Peyer's patch (tissue), 4 donors: ENCODE measurements at regions not wholly inside any gene's neighbourhood (a gene's known extent, or its start where the extent isn't known, plus 50 kb on each side); places are given as distances from the start of the nearest gene placed in this dataset.
A peak's percentile ranks its signal among the peaks of the same experiment; 100 is the strongest.

Experiments used
- DNase-seq, 3 donors: peaks; one replicate each; pipeline ENCODE4 v3.0.0-alpha.2; 2017 to 2019
- H3K27ac ChIP-seq, 4 donors: fragments of 200-600 bp; sonication (generic); one replicate each; pipeline ENCODE4 v1.5.1; 2016 to 2019
- H3K27me3 ChIP-seq, 2 donors: fragments of 200-600 bp; sonication (generic); one replicate each; pipeline ENCODE4 v1.5.1; 2019
- H3K36me3 ChIP-seq, 3 donors: fragments of 200-600 bp; sonication (generic); one replicate each; pipeline ENCODE4 v1.5.1; 2016 to 2019
- H3K4me1 ChIP-seq, 4 donors: fragments of 200-600 bp; sonication (generic); one replicate each; pipeline ENCODE4 v1.5.1; 2016 to 2019
- H3K4me3 ChIP-seq, 4 donors: fragments of 200-600 bp; sonication (generic); 1 replicate in 3 of 4; 2 replicates in 1 of 4; pipeline ENCODE4 v1.5.1; 2016 to 2019; ENCODE audit warnings: mild to moderate bottlenecking in 1 of 4
- H3K9me3 ChIP-seq, 4 donors: fragments of 200-600 bp; sonication (generic); one replicate each; pipeline ENCODE4 v1.5.1; 2016 to 2019; ENCODE audit warnings: mild to moderate bottlenecking in 1 of 4
- CTCF ChIP-seq, 6 experiments: fragments of 450-650 bp in 4 of 6; fragments of 200-600 bp in 2 of 6; sonication (generic) in 1 of 6; IDR thresholded peaks; one replicate each; pipeline ENCODE4 v1.5.1; 2017 to 2019; ENCODE audit warnings: antibody characterized with exemption in 6 of 6, mild to moderate bottlenecking in 3 of 6, moderate library complexity in 1 of 6
- POLR2A ChIP-seq, 2 donors: fragments of 450-650 bp; IDR thresholded peaks; one replicate each; pipeline ENCODE4 v1.5.1; 2017; ENCODE audit warnings: antibody characterized with exemption in 2 of 2, mild to moderate bottlenecking in 2 of 2, moderate library complexity in 2 of 2

GRCh38 chr21:25326181-25326580, 281.1 kb downstream of the MRPL39 start:
- H3K36me3 ChIP-seq, result no peaks in the 10 kb centered on the region
- TF ChIP-seq CTCF (IDR thresholded peaks at IDR 0.05) (no peak), POLR2A (IDR thresholded peaks at IDR 0.05) (no peak)
- H3K4me1 ChIP-seq, result no peaks in the 10 kb centered on the region
- H3K4me3 ChIP-seq, result no peak overlapping the region
- no peaks in the 10 kb centered on the region for H3K9me3 ChIP-seq
- no peak for DNase-seq
- H3K27ac ChIP-seq, result no peak overlapping the region
- no peaks in the 10 kb centered on the region for H3K27me3 ChIP-seq

- no peak for TF ChIP-seq POLR2A (IDR thresholded peaks at IDR 0.05)
- TF ChIP-seq CTCF (IDR thresholded peaks at IDR 0.05), result no peak
- no peak for DNase-seq
- Histone ChIP-seq H3K27ac (no peak overlapping the region), H3K9me3 (no peaks in the 10 kb centered on the region), H3K4me3 (no peak overlapping the region), H3K4me1 (no peaks in the 10 kb centered on the region), H3K27me3 (no peaks in the 10 kb centered on the region), H3K36me3 (no peaks in the 10 kb centered on the region)
These were observed 282.6 kb downstream of the MRPL39 start for GRCh38 chr21:25324666-25325065.

DNA sequence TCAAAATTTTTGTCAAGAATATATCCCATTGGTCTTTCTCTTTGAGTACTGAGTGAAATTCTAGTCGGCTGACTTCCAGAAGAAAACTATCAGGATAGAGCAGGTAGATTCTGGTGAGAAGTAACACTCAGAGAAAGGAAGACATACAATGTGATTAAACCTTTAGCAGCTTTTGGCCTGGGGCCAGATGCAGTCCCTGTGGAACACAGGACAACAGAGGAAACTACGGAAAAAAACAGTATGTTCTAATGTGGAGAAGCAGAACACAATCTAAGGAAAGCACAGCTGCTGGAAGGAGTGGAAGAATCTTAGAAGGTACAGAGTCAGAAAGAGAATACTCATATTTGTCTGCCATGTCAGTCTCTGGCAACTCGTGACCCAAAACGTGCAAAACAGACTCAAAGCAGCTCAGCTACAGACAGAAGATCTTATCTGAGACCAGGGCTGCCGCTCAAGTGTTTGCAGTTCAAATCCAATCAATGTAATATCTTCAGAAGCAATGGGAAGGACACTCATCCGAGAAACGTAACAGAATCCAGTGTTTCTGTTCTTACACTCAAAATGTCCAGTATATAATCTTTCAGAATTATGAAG, 283.8 kb downstream of the MRPL39 start:
- Histone ChIP-seq H3K4me1 (no peaks in the 10 kb centered on the region), H3K9me3 (no peaks in the 10 kb centered on the region), H3K27ac (no peak overlapping the region), H3K27me3 (no peaks in the 10 kb centered on the region), H3K4me3 (no peak overlapping the region), H3K36me3 (no peaks in the 10 kb centered on the region)
- DNase-seq, result no peak
- TF ChIP-seq POLR2A (IDR thresholded peaks at IDR 0.05) (no peak), CTCF (IDR thresholded peaks at IDR 0.05) (no peak)

DNA sequence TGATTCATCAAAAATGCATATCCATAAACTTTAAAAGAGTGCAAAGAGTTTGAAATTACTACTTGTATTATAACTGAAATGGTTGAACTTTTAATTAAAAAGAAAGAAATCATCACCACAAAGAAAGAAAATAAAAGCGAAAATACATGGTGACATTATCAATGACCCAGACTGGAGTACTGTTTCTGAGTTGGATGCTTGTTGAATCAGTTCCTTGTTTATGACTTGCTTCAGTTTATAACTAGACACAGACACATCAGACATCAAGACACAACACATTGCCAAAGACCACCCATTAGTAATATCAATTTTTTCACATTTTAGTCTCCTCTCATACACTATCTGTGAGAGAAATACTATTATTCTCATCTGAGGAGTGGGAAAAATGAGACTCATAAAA, 293.0 kb downstream of the MRPL39 start:
- no peak for TF ChIP-seq POLR2A (IDR thresholded peaks at IDR 0.05)
- no peak for TF ChIP-seq CTCF (IDR thresholded peaks at IDR 0.05)
- H3K36me3 ChIP-seq, result no peaks in the 10 kb centered on the region
- no peaks in the 10 kb centered on the region for H3K9me3 ChIP-seq
- DNase-seq, result no peak
- H3K4me1 ChIP-seq, result no peaks in the 10 kb centered on the region
- no peak overlapping the region for H3K27ac ChIP-seq
- H3K27me3 ChIP-seq, result no peaks in the 10 kb centered on the region
- no peak overlapping the region for H3K4me3 ChIP-seq

DNA sequence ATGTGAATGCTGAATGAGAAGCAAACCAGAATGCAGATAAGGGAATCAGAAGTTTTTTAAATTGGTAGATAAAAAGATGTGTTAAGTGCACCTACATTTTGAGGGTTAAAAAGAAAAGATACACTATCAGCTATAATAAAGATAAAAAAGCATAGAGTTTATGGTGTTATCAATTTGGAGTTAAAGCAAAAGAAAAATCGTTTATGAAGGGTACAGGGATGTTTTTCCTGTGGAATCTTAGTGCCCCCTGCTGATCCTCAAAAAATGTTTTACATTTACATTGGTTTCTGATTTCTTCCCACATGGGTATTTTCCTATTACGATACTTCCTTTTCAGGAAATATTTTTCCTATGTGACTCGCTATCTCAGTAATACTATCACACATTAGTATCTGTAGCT, 293.5 kb downstream of the MRPL39 start:
- no peaks in the 10 kb centered on the region for H3K27me3 ChIP-seq
- TF ChIP-seq POLR2A (IDR thresholded peaks at IDR 0.05), result no peak
- peak in 1 of 6 experiments; percentile 35 for TF ChIP-seq CTCF (IDR thresholded peaks at IDR 0.05)
- no peaks in the 10 kb centered on the region for H3K36me3 ChIP-seq
- no peak for DNase-seq
- H3K4me3 ChIP-seq, result no peak overlapping the region
- H3K4me1 ChIP-seq, result no peaks in the 10 kb centered on the region
- H3K9me3 ChIP-seq, result peaks cover 0 to 2% (median under 1%) of the 10 kb centered on the region in 4 donors
- H3K27ac ChIP-seq, result no peak overlapping the region

- H3K36me3 ChIP-seq, result no peaks in the 10 kb centered on the region
- no peaks in the 10 kb centered on the region for H3K4me1 ChIP-seq
- H3K4me3 ChIP-seq, result no peak overlapping the region
- no peak overlapping the region for H3K27ac ChIP-seq
- peaks cover 0 to 6% (median 3%) of the 10 kb centered on the region in 4 donors for H3K9me3 ChIP-seq
- no peak for DNase-seq
- TF ChIP-seq POLR2A (IDR thresholded peaks at IDR 0.05) (no peak), CTCF (IDR thresholded peaks at IDR 0.05) (no peak)
- H3K27me3 ChIP-seq, result no peaks in the 10 kb centered on the region
These were observed 299.8 kb downstream of the MRPL39 start for GRCh38 chr21:25307489-25307888.
